ENCODE measurements at regions not wholly inside any gene's neighbourhood (a gene's known extent, or its start where the extent isn't known, plus 50 kb on each side); places are given as distances from the start of the nearest gene placed in this dataset.
"Not testable (repeated sequence)": the region's sequence is repeated elsewhere in the genome, so short reads cannot be mapped to it uniquely, and the experiment has no call there.

- DNase-seq (ENCODE audit: low read depth), result no peak
Observed at GRCh38 chr5:109981979-109982378, 292.3 kb downstream of the MAN2A1 start.

GRCh38 chr5:109982966-109983534 lies 293.3 kb downstream of the MAN2A1 start:
- no peak for DNase-seq (ENCODE audit: low read depth)

More at GRCh38 chr5:109981979-109982378, 292.3 kb downstream of the MAN2A1 start:
- in situ Hi-C loops (cut with HindIII; ENCODE audit: low pct_unique_long_range_greater_than_20kb, low sequenced_read_pairs), result no loop called here

GRCh38 chr5:109986726-109987125 lies 297.0 kb downstream of the MAN2A1 start:
- DNase-seq (ENCODE audit: low read depth), result no peak
- in situ Hi-C loops (cut with HindIII; ENCODE audit: low pct_unique_long_range_greater_than_20kb, low sequenced_read_pairs), result no loop called here

More at GRCh38 chr5:109982966-109983534, 293.3 kb downstream of the MAN2A1 start:
- in situ Hi-C loops (cut with HindIII; ENCODE audit: low pct_unique_long_range_greater_than_20kb, low sequenced_read_pairs), result no loop called here

- in situ Hi-C loops (cut with HindIII; ENCODE audit: low pct_unique_long_range_greater_than_20kb, low sequenced_read_pairs), result no loop called here
- DNase-seq (ENCODE audit: low read depth), result no peak
Observed at GRCh38 chr5:109987355-109987754, 297.6 kb downstream of the MAN2A1 start.

- no peak for DNase-seq (ENCODE audit: low read depth)
- in situ Hi-C loops (cut with HindIII; ENCODE audit: low pct_unique_long_range_greater_than_20kb, low sequenced_read_pairs), result no loop called here
Observed at GRCh38 chr5:109987970-109988369, 298.2 kb downstream of the MAN2A1 start.

GRCh38 chr5:109989161-109989560 lies 299.4 kb downstream of the MAN2A1 start:
- DNase-seq (ENCODE audit: low read depth), result no peak
- in situ Hi-C loops (cut with HindIII; ENCODE audit: low pct_unique_long_range_greater_than_20kb, low sequenced_read_pairs), result no loop called here

- DNase-seq (ENCODE audit: low read depth), result no peak
- in situ Hi-C loops (cut with HindIII; ENCODE audit: low pct_unique_long_range_greater_than_20kb, low sequenced_read_pairs), result no loop called here
Observed at GRCh38 chr5:109989994-109990722, 300.4 kb downstream of the MAN2A1 start.

GRCh38 chr5:109990723-109991359 lies 301.1 kb downstream of the MAN2A1 start:
- in situ Hi-C loops (cut with HindIII; ENCODE audit: low pct_unique_long_range_greater_than_20kb, low sequenced_read_pairs), result no loop called here

GRCh38 chr5:109992264-109992915 lies 302.7 kb downstream of the MAN2A1 start:
- no peak for DNase-seq (ENCODE audit: low read depth)
- in situ Hi-C loops (cut with HindIII; ENCODE audit: low pct_unique_long_range_greater_than_20kb, low sequenced_read_pairs), result no loop called here

More at GRCh38 chr5:109990723-109991359, 301.1 kb downstream of the MAN2A1 start:
- DNase-seq (ENCODE audit: low read depth), result no peak

- in situ Hi-C loops (cut with HindIII; ENCODE audit: low pct_unique_long_range_greater_than_20kb, low sequenced_read_pairs), result no loop called here
- DNase-seq (ENCODE audit: low read depth), result no peak
Observed at GRCh38 chr5:109994135-109994534, 304.4 kb downstream of the MAN2A1 start.

- in situ Hi-C loops (cut with HindIII; ENCODE audit: low pct_unique_long_range_greater_than_20kb, low sequenced_read_pairs), result no loop called here
- no peak for DNase-seq (ENCODE audit: low read depth)
Observed at GRCh38 chr5:109996246-109996645, 306.5 kb downstream of the MAN2A1 start.

- in situ Hi-C loops (cut with HindIII; ENCODE audit: low pct_unique_long_range_greater_than_20kb, low sequenced_read_pairs), result no loop called here
- peak; percentile 16 for DNase-seq (ENCODE audit: low read depth)
Observed at GRCh38 chr5:109997161-109997560, 307.4 kb downstream of the MAN2A1 start.

GRCh38 chr5:109998208-109998607 lies 308.5 kb downstream of the MAN2A1 start:
- DNase-seq (ENCODE audit: low read depth), result no peak
- in situ Hi-C loops (cut with HindIII; ENCODE audit: low pct_unique_long_range_greater_than_20kb, low sequenced_read_pairs), result no loop called here

- in situ Hi-C loops (cut with HindIII; ENCODE audit: low pct_unique_long_range_greater_than_20kb, low sequenced_read_pairs), result no loop called here
- no peak for DNase-seq (ENCODE audit: low read depth)
Observed at GRCh38 chr5:109998726-109999125, 309.0 kb downstream of the MAN2A1 start.

GRCh38 chr5:110001648-110002047 lies 311.9 kb downstream of the MAN2A1 start:
- in situ Hi-C loops (cut with HindIII; ENCODE audit: low pct_unique_long_range_greater_than_20kb, low sequenced_read_pairs), result no loop called here
- no peak for DNase-seq (ENCODE audit: low read depth)

GRCh38 chr5:110002652-110003051 lies 312.9 kb downstream of the MAN2A1 start:
- no peak for DNase-seq (ENCODE audit: low read depth)
- in situ Hi-C loops (cut with HindIII; ENCODE audit: low pct_unique_long_range_greater_than_20kb, low sequenced_read_pairs), result no loop called here

- DNase-seq (ENCODE audit: low read depth); in situ Hi-C loops (cut with HindIII; ENCODE audit: low pct_unique_long_range_greater_than_20kb, low sequenced_read_pairs): not testable (repeated sequence)
Observed at GRCh38 chr5:110005907-110006562, 316.3 kb downstream of the MAN2A1 start.

- DNase-seq (ENCODE audit: low read depth), result no peak
- in situ Hi-C loops (cut with HindIII; ENCODE audit: low pct_unique_long_range_greater_than_20kb, low sequenced_read_pairs), result no loop called here
Observed at GRCh38 chr5:110007101-110007500, 317.4 kb downstream of the MAN2A1 start.
